Tibial nerve (tissue), 4 donors: ENCODE measurements at regions not wholly inside any gene's neighbourhood (a gene's known extent, or its start where the extent isn't known, plus 50 kb on each side); places are given as distances from the start of the nearest gene placed in this dataset.

Experiments
- DNase-seq, 2 donors: peaks; one replicate each; pipeline ENCODE4 v3.0.0-alpha.2; 2019; ENCODE audit warnings: low spot score in 2 of 2
- H3K27ac ChIP-seq, 4 donors: fragments of 200-600 bp; sonication (generic) in 3 of 4; one replicate each; pipeline ENCODE4 v1.5.1; 2017 to 2019; ENCODE audit warnings: mild to moderate bottlenecking in 1 of 4
- H3K27me3 ChIP-seq, 2 donors: fragments of 200-600 bp; sonication (generic) in 1 of 2; one replicate each; pipeline versions ENCODE4 v1.5.1 to v1.6.0; 2017 to 2019
- H3K36me3 ChIP-seq, 3 donors: fragments of 200-600 bp; sonication (generic); one replicate each; pipeline ENCODE4 v1.5.1; 2018 to 2019
- H3K4me1 ChIP-seq, 4 donors: fragments of 200-600 bp; sonication (generic) in 3 of 4; one replicate each; pipeline ENCODE4 v1.5.1; 2017 to 2019
- H3K4me3 ChIP-seq, 4 donors: fragments of 200-600 bp; sonication (generic) in 3 of 4; one replicate each; pipeline ENCODE4 v1.5.1; 2017 to 2019; ENCODE audit warnings: mild to moderate bottlenecking in 1 of 4, moderate library complexity in 1 of 4
- H3K9me3 ChIP-seq, 4 donors: fragments of 200-600 bp; sonication (generic) in 3 of 4; one replicate each; pipeline ENCODE4 v1.5.1; 2017 to 2019
- CTCF ChIP-seq, 5 experiments: fragments of 200-600 bp in 3 of 5; fragments of 450-650 bp in 2 of 5; sonication (generic) in 3 of 5; IDR thresholded peaks; one replicate each; pipeline ENCODE4 v1.5.1; 2016 to 2019; ENCODE audit warnings: antibody characterized with exemption in 5 of 5, mild to moderate bottlenecking in 3 of 5, moderate library complexity in 2 of 5
- EP300 ChIP-seq, 2 donors: sonication (generic); formaldehyde crosslinking; IDR thresholded peaks; one replicate each; pipeline ENCODE4 v1.6.1; 2017; ENCODE audit warnings: antibody characterized with exemption in 2 of 2, mild to moderate bottlenecking in 1 of 2
- POLR2A ChIP-seq, 2 donors: fragments of 450-650 bp; IDR thresholded peaks; one replicate each; pipeline ENCODE4 v1.6.1; 2017; ENCODE audit warnings: antibody characterized with exemption in 2 of 2, mild to moderate bottlenecking in 2 of 2, moderate library complexity in 2 of 2
- WGBS, 2 donors: methylation state at CpG; one replicate each; pipeline ENCODE4 v1.1.5; 2018; 5-methylcytosine and 5-hydroxymethylcytosine counted together

GRCh38 chr3:53974324-53974723, 82.7 kb upstream of the SELENOK start:
- H3K27ac ChIP-seq: no peak overlapping the region
- no peaks in the 10 kb centered on the region for H3K36me3 ChIP-seq
- no peak for DNase-seq
- no peak for TF ChIP-seq CTCF (IDR thresholded peaks at IDR 0.05)
- no peak for TF ChIP-seq EP300 (IDR thresholded peaks at IDR 0.05)
- TF ChIP-seq POLR2A (IDR thresholded peaks at IDR 0.05): no peak
- H3K4me1 ChIP-seq: no peaks in the 10 kb centered on the region
- H3K4me3 ChIP-seq: no peak overlapping the region
- H3K9me3 ChIP-seq: peaks cover 0 to 40% (median 0%) of the 10 kb centered on the region in 4 donors
- 32 to 43% methylated on average over 2 of the region's 2 CpGs for WGBS, 2 donors
- no peaks in the 10 kb centered on the region for H3K27me3 ChIP-seq

- Histone ChIP-seq H3K27me3 (no peaks in the 10 kb centered on the region), H3K36me3 (no peaks in the 10 kb centered on the region), H3K9me3 (peaks cover 0 to 43% (median 0%) of the 10 kb centered on the region in 4 donors), H3K4me3 (no peak overlapping the region), H3K4me1 (no peaks in the 10 kb centered on the region), H3K27ac (no peak overlapping the region)
- no peak for DNase-seq
- TF ChIP-seq CTCF (IDR thresholded peaks at IDR 0.05) (no peak), POLR2A (IDR thresholded peaks at IDR 0.05) (no peak), EP300 (IDR thresholded peaks at IDR 0.05) (no peak)
- 51 to 52% methylated on average over 4 of the region's 4 CpGs for WGBS, 2 donors
Observed at GRCh38 chr3:53973905-53974304, 82.2 kb upstream of the SELENOK start.

GRCh38 chr3:53970661-53971060, 79.0 kb upstream of the SELENOK start:
- TF ChIP-seq POLR2A (IDR thresholded peaks at IDR 0.05) (no peak), EP300 (IDR thresholded peaks at IDR 0.05) (no peak), CTCF (IDR thresholded peaks at IDR 0.05) (no peak)
- no peaks in the 10 kb centered on the region for H3K27me3 ChIP-seq
- peaks cover 0 to 58% (median 0%) of the 10 kb centered on the region in 4 donors for H3K9me3 ChIP-seq
- no peak for DNase-seq
- no peaks in the 10 kb centered on the region for H3K4me1 ChIP-seq
- H3K4me3 ChIP-seq: no peak overlapping the region
- no peak overlapping the region for H3K27ac ChIP-seq
- H3K36me3 ChIP-seq: no peaks in the 10 kb centered on the region
- WGBS, 2 donors: 43 to 50% methylated on average over 3 of the region's 3 CpGs

GRCh38 chr3:53969086-53969485, 77.4 kb upstream of the SELENOK start:
- DNase-seq: no peak
- WGBS, 2 donors: 81 to 87% methylated on average over 7 of the region's 7 CpGs
- TF ChIP-seq EP300 (IDR thresholded peaks at IDR 0.05) (no peak), CTCF (IDR thresholded peaks at IDR 0.05) (no peak), POLR2A (IDR thresholded peaks at IDR 0.05) (no peak)
- no peaks in the 10 kb centered on the region for H3K36me3 ChIP-seq
- H3K9me3 ChIP-seq: peaks cover 0 to 52% (median 0%) of the 10 kb centered on the region in 4 donors
- H3K4me3 ChIP-seq: no peak overlapping the region
- H3K27ac ChIP-seq: no peak overlapping the region
- no peaks in the 10 kb centered on the region for H3K4me1 ChIP-seq
- no peaks in the 10 kb centered on the region for H3K27me3 ChIP-seq

- no peak for TF ChIP-seq POLR2A (IDR thresholded peaks at IDR 0.05)
- TF ChIP-seq CTCF (IDR thresholded peaks at IDR 0.05): no peak
- no peak for TF ChIP-seq EP300 (IDR thresholded peaks at IDR 0.05)
- no peak for DNase-seq
- WGBS, 2 donors: 47 to 84% methylated on average over 1 of the region's 1 CpG
- Histone ChIP-seq H3K9me3 (peaks cover 0 to 28% (median 0%) of the 10 kb centered on the region in 4 donors), H3K36me3 (no peaks in the 10 kb centered on the region), H3K27me3 (no peaks in the 10 kb centered on the region), H3K27ac (no peak overlapping the region), H3K4me1 (no peaks in the 10 kb centered on the region), H3K4me3 (no peak overlapping the region)
Observed at GRCh38 chr3:53965291-53965690, 73.6 kb upstream of the SELENOK start.
